ENCODE measurements at regions not wholly inside any gene's neighbourhood (a gene's known extent, or its start where the extent isn't known, plus 50 kb on each side); places are given as distances from the start of the nearest gene placed in this dataset.
"Not testable (repeated sequence)": the region's sequence is repeated elsewhere in the genome, so short reads cannot be mapped to it uniquely, and the experiment has no call there.

- Histone ChIP-seq H4K20me1 (ENCODE audit: insufficient read depth, low read length, poor library complexity, severe bottlenecking) (no peaks in the 10 kb centered on the region), H3K4me2 (ENCODE audit: low read depth, low read length, poor library complexity, severe bottlenecking) (no peak overlapping the region), H3K79me2 (ENCODE audit: insufficient read depth, low read length) (no peaks in the 10 kb centered on the region), H3K9me2 (replicated peaks; ENCODE audit: low read depth, low read length) (no peaks in the 10 kb centered on the region), H3K9ac (ENCODE audit: low read depth, low read length, poor library complexity, severe bottlenecking) (no peak overlapping the region), H3F3A (ENCODE audit: low read depth) (no peaks in the 10 kb centered on the region), H2AFZ (ENCODE audit: low read length) (no peak overlapping the region), H3K27me3 (ENCODE audit: insufficient read depth, low read length, poor library complexity, severe bottlenecking) (no peaks in the 10 kb centered on the region), H3K4me3 (ENCODE audit: low read length, poor library complexity, severe bottlenecking) (no peak overlapping the region), H3K9me3 (ENCODE audit: insufficient read depth, low read depth, low read length) (no peaks in the 10 kb centered on the region), H3K36me3 (ENCODE audit: insufficient read depth, low read length) (no peaks in the 10 kb centered on the region), H3K4me1 (ENCODE audit: insufficient read depth, low read length, poor library complexity, severe bottlenecking) (no peaks in the 10 kb centered on the region)
- TF ChIP-seq, protein P1, sequence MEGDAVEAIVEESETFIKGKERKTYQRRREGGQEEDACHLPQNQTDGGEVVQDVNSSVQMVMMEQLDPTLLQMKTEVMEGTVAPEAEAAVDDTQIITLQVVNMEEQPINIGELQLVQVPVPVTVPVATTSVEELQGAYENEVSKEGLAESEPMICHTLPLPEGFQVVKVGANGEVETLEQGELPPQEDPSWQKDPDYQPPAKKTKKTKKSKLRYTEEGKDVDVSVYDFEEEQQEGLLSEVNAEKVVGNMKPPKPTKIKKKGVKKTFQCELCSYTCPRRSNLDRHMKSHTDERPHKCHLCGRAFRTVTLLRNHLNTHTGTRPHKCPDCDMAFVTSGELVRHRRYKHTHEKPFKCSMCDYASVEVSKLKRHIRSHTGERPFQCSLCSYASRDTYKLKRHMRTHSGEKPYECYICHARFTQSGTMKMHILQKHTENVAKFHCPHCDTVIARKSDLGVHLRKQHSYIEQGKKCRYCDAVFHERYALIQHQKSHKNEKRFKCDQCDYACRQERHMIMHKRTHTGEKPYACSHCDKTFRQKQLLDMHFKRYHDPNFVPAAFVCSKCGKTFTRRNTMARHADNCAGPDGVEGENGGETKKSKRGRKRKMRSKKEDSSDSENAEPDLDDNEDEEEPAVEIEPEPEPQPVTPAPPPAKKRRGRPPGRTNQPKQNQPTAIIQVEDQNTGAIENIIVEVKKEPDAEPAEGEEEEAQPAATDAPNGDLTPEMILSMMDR (conservative IDR thresholded peaks at IDR 0.05; ENCODE audit: low read length): no peak
- TF ChIP-seq EZH2phosphoT487 (IDR thresholded peaks at IDR 0.05; ENCODE audit: borderline replicate concordance): no peak
Measured at GRCh38 chr20:39713076-39713840, 751.1 kb downstream of the DHX35 start.

DNA sequence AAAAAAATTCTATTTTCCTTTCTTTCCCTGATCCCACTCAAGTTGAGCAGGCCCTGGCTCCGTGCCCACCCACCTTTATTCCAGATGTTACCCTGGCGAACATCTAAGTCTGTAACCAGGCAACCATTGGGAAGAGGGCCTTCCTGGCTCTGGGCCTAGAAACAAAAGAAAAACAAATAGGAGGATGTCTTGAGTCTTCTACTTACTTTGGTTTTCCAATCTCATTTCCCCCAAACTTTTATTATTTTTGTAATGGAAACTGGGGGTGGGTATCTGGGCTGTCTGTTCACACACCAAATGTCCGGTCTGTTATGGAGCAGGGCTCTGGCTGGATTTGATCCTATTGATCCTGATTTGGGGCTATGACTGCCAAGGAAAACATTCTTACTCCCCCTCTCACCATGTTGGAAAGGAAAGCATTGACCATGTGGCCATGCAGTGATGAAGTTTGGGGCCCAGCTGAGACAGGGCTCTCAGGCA is 744.1 kb downstream of the DHX35 start:
- Histone ChIP-seq H3K27me3 (ENCODE audit: insufficient read depth, low read length, poor library complexity, severe bottlenecking) (no peaks in the 10 kb centered on the region), H3K4me2 (ENCODE audit: low read depth, low read length, poor library complexity, severe bottlenecking) (no peak overlapping the region), H3K4me1 (ENCODE audit: insufficient read depth, low read length, poor library complexity, severe bottlenecking) (peaks cover 10% of the 10 kb centered on the region), H4K20me1 (ENCODE audit: insufficient read depth, low read length, poor library complexity, severe bottlenecking) (no peaks in the 10 kb centered on the region), H3K9ac (ENCODE audit: low read depth, low read length, poor library complexity, severe bottlenecking) (no peak overlapping the region), H3K4me3 (ENCODE audit: low read length, poor library complexity, severe bottlenecking) (no peak overlapping the region), H3K9me2 (replicated peaks; ENCODE audit: low read depth, low read length) (no peaks in the 10 kb centered on the region), H3K36me3 (ENCODE audit: insufficient read depth, low read length) (no peaks in the 10 kb centered on the region), H2AFZ (ENCODE audit: low read length) (no peak overlapping the region), H3F3A (ENCODE audit: low read depth) (no peaks in the 10 kb centered on the region), H3K79me2 (ENCODE audit: insufficient read depth, low read length) (no peaks in the 10 kb centered on the region), H3K9me3 (ENCODE audit: insufficient read depth, low read depth, low read length) (no peaks in the 10 kb centered on the region)
- TF ChIP-seq, protein P1 (conservative IDR thresholded peaks at IDR 0.05; ENCODE audit: low read length): no peak
- no peak for TF ChIP-seq EZH2phosphoT487 (IDR thresholded peaks at IDR 0.05; ENCODE audit: borderline replicate concordance)

DNA sequence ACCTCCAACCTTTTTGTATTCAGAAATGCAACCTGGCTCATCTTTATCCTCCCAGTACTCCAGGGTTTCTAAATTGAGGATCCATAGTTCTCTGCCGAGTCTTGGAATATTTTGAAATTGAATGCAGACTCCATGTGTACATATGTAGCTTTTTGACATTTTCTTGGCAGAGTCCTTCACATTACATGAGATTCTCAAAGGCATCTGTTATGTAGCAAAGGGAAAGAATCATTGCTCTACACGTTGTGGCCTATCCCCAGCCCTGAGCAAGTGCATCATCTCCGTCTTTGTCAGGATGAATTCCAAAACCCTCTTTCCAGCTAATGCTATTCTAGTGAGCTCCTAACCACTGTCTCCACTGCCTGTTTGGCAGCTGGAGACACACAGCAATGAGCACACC is 742.9 kb downstream of the DHX35 start:
- no peaks in the 10 kb centered on the region for H4K20me1 ChIP-seq (ENCODE audit: insufficient read depth, low read length, poor library complexity, severe bottlenecking)
- TF ChIP-seq, protein P1 (conservative IDR thresholded peaks at IDR 0.05; ENCODE audit: low read length): no peak
- no peak for TF ChIP-seq EZH2phosphoT487 (IDR thresholded peaks at IDR 0.05; ENCODE audit: borderline replicate concordance)
- H3K9me2 ChIP-seq (replicated peaks; ENCODE audit: low read depth, low read length): no peaks in the 10 kb centered on the region
- no peaks in the 10 kb centered on the region for H3F3A ChIP-seq (ENCODE audit: low read depth)
- H3K4me1 ChIP-seq (ENCODE audit: insufficient read depth, low read length, poor library complexity, severe bottlenecking): peaks cover 20% of the 10 kb centered on the region
- H3K4me3 ChIP-seq (ENCODE audit: low read length, poor library complexity, severe bottlenecking): no peak overlapping the region
- no peaks in the 10 kb centered on the region for H3K79me2 ChIP-seq (ENCODE audit: insufficient read depth, low read length)
- H3K4me2 ChIP-seq (ENCODE audit: low read depth, low read length, poor library complexity, severe bottlenecking): no peak overlapping the region
- H3K9ac ChIP-seq (ENCODE audit: low read depth, low read length, poor library complexity, severe bottlenecking): no peak overlapping the region
- no peak overlapping the region for H2AFZ ChIP-seq (ENCODE audit: low read length)
- H3K36me3 ChIP-seq (ENCODE audit: insufficient read depth, low read length): no peaks in the 10 kb centered on the region
- H3K27me3 ChIP-seq (ENCODE audit: insufficient read depth, low read length, poor library complexity, severe bottlenecking): no peaks in the 10 kb centered on the region
- H3K9me3 ChIP-seq (ENCODE audit: insufficient read depth, low read depth, low read length): no peaks in the 10 kb centered on the region

DNA sequence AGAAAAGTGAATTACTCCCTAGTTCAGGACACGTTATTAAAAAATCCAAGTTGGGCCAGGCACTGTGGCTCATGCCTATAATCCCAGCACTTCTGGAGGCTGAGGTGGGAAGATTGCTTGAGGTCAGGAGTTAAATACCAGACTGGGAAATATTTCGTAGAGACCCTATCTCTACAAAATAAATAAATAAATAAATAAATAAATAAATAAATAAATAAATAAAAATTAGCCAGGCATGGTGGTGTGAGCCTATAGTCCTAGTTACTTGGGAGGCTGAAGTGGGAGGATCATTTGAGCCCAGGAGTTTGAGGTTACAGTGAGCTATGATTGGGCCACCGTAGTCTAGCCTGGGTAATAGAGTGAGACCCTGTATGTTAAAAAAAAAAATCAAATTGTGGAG is 741.2 kb downstream of the DHX35 start:
- H3K4me1 ChIP-seq (ENCODE audit: insufficient read depth, low read length, poor library complexity, severe bottlenecking): peaks cover 23% of the 10 kb centered on the region
- H3K4me3 ChIP-seq (ENCODE audit: low read length, poor library complexity, severe bottlenecking); H3K9me3 ChIP-seq (ENCODE audit: insufficient read depth, low read depth, low read length); H3K36me3 ChIP-seq (ENCODE audit: insufficient read depth, low read length); H3K9ac ChIP-seq (ENCODE audit: low read depth, low read length, poor library complexity, severe bottlenecking); H3K27me3 ChIP-seq (ENCODE audit: insufficient read depth, low read length, poor library complexity, severe bottlenecking); H3K9me2 ChIP-seq (replicated peaks; ENCODE audit: low read depth, low read length); H4K20me1 ChIP-seq (ENCODE audit: insufficient read depth, low read length, poor library complexity, severe bottlenecking); H2AFZ ChIP-seq (ENCODE audit: low read length); H3K79me2 ChIP-seq (ENCODE audit: insufficient read depth, low read length); H3F3A ChIP-seq (ENCODE audit: low read depth); H3K4me2 ChIP-seq (ENCODE audit: low read depth, low read length, poor library complexity, severe bottlenecking): not testable (repeated sequence)
